ENCODE measurements at regions not wholly inside any gene's neighbourhood (a gene's known extent, or its start where the extent isn't known, plus 50 kb on each side); places are given as distances from the start of the nearest gene placed in this dataset.

DNA sequence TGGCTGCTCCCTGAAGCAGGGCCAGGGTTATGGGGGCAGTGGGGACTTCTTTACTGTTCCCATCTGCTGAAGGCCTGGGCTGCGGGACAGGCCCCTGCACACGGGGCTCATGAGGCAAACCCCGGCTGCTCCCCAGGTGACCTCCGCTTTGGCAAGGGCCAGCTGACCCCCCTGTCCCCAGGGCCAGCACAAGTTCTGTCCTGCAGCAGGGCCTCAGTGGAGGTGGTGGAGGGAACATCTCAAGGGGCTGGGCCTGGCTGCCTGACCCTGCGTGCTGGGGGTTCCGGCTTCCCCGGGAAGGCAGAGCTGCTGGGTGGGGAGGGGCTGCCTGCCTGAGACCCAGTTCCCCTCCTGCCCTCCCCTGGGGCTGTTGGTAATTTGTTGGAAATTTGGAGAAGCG, 67.4 kb upstream of the RNU6ATAC start:
- no peaks in the 10 kb centered on the region for H3K36me3 Mint-ChIP-seq (ENCODE audit: insufficient read depth)
- H3K4me1 Mint-ChIP-seq (ENCODE audit: low read depth in 2 of 2): peaks cover 0 to 3% of the 10 kb centered on the region in 2 donors
- H3K27ac Mint-ChIP-seq: no peak overlapping the region
- H3K9me3 Mint-ChIP-seq: no peaks in the 10 kb centered on the region
- DNase-seq: no peak
- H3K27me3 Mint-ChIP-seq: peaks cover 16 to 55% of the 10 kb centered on the region in 2 donors
- no peak for ATAC-seq (replicated peaks)
- H3K4me3 Mint-ChIP-seq: no peak overlapping the region

DNA sequence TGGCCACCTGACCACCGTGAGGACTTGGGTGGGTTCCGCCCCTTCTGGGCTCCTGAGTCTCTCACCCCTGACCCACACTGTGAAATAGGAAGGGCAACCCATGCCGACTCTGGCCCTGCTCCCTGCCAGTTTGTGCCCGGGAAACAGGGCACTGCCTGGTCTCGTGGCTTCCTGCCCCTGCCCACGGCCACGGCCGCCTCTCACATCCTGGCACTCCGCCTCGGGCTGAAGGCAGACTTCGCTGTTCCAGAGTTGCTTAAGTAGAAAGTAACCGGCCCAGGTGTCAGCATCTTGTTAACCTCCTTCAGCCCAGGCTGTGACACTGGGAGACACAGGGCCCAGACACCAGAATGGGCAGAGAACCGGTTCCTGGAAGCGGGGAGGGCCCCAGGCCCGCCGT, 68.7 kb upstream of the RNU6ATAC start:
- Mint-ChIP-seq H3K4me3 (no peak overlapping the region), H3K9me3 (no peaks in the 10 kb centered on the region), H3K4me1 (ENCODE audit: low read depth in 2 of 2) (peaks cover 0 to 3% of the 10 kb centered on the region in 2 donors), H3K27me3 (peaks cover 16 to 48% of the 10 kb centered on the region in 2 donors), H3K36me3 (ENCODE audit: insufficient read depth) (no peaks in the 10 kb centered on the region), H3K27ac (no peak overlapping the region)
- DNase-seq (no peak), ATAC-seq (replicated peaks) (no peak)

DNA sequence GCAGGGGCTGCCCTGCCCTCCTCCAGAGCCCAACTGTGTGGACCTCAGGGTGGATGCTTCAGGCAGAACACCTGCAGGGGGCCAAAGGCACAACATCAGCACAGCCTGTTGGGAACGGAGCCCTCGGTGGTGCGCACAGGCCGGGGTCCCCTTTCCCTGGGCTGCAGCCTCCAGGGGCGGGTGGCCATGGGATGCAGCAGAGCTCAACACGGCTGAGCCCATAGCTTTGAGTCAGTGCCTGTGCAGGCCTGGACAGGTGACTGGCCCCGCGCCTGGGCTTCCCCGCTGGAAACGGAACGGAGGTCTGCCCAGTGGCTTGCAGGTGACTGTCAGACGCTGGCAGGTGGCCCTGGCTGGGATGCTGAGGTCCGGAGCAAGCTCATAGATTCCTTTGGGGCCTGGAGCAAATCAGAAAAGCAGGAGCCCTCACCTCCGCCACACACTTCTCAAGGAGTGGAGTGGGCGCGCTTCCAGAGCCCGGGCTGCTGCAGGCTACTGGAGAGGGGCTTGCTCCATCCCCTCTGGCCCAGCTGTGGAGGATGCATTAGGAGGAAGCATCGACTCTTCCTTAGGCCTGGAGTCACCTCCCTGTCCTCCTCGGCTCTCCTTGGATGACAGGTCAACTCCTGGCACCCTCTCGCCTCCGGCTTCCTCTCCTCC, 69.8 kb upstream of the RNU6ATAC start:
- Mint-ChIP-seq H3K27ac (no peak overlapping the region), H3K27me3 (peaks cover 16 to 48% of the 10 kb centered on the region in 2 donors), H3K4me3 (no peak overlapping the region), H3K9me3 (no peaks in the 10 kb centered on the region), H3K4me1 (ENCODE audit: low read depth in 2 of 2) (peaks cover 0 to 3% of the 10 kb centered on the region in 2 donors), H3K36me3 (ENCODE audit: insufficient read depth) (no peaks in the 10 kb centered on the region)
- DNase-seq (no peak), ATAC-seq (replicated peaks) (no peak)

DNA sequence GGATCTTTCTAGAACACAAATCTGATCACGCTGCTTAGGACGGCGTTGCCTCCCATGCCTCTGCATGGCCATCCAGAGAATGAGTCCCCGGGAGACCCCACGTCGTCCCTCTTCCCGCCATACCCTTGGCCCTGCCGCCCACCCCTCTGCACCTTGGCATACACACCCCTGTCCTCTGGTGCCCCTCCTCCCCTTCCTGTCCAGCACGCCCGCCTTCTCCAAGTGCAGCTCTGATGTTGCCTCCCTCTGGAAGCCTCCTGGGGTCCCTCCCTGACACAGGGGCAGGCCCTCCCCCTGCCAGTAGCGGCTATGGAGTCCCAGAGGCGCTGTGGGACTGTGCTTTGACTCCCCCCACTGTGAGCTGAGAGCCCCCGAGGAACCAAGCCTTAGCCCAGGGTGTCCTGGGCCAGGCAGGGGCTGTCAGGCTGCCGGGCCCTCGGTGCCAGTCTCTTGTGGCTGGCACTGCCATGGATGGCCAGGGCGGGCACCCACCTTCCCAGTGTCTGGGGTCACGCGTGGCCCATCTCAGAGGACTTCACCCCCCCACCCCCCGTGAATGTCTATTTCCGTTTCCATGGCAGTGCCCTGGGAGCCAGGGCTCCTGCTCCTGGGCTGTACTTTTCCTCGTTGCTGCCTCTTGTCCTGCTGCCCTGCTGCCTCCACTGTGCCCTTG, 70.5 kb upstream of the RNU6ATAC start:
- H3K27me3 Mint-ChIP-seq: peaks cover 17 to 52% of the 10 kb centered on the region in 2 donors
- DNase-seq (no peak), ATAC-seq (replicated peaks) (no peak)
- H3K4me3 Mint-ChIP-seq: no peak overlapping the region
- peaks cover 0 to 3% of the 10 kb centered on the region in 2 donors for H3K4me1 Mint-ChIP-seq (ENCODE audit: low read depth in 2 of 2)
- no peaks in the 10 kb centered on the region for H3K9me3 Mint-ChIP-seq
- H3K36me3 Mint-ChIP-seq (ENCODE audit: insufficient read depth): no peaks in the 10 kb centered on the region
- no peak overlapping the region for H3K27ac Mint-ChIP-seq

DNA sequence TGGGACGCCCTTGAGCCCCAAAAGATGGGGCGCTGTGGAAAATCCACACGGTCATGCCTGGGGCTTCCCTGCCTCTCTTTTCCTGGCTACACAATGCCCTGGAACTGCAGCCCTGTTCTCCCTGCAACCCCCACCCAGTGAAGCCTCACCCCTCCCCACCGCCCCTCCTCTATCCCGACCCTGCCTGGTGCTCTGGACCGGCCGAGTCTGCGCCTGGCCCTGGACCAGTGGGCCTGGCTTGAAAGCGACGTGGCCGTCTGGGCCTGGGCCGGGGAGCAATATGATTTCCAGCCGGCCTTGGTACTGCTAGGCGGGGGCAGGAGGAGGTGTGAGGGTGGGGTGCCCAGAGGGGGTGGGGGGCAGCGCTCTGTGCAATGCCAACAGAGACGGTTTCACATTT, 71.0 kb upstream of the RNU6ATAC start:
- Mint-ChIP-seq H3K27ac (no peak overlapping the region), H3K9me3 (no peaks in the 10 kb centered on the region), H3K4me1 (ENCODE audit: low read depth in 2 of 2) (peaks cover 0 to 3% of the 10 kb centered on the region in 2 donors), H3K4me3 (no peak overlapping the region), H3K27me3 (peaks cover 19 to 52% of the 10 kb centered on the region in 2 donors), H3K36me3 (ENCODE audit: insufficient read depth) (no peaks in the 10 kb centered on the region)
- DNase-seq (no peak), ATAC-seq (replicated peaks) (no peak)

DNA sequence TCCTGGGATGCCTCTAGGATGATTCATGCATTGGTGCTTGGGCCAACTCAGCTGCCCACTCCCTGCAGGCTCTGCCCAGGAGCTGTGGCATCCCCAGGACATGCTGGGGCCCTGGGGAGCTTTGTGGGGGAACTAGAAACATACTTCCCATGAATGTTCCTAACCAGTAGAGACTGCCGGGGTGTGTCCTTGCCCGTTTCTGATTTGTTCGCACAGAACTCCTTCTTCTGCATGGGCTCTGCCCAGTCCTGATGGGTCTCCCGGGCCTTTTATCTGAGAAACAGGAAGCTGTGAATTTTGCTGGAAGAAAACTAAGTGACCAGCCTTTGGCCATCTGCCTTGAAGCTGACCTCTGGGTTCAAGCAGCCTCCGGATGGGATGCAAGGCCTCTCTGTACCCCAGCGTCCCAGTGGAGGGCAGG, 71.6 kb upstream of the RNU6ATAC start:
- Mint-ChIP-seq H3K4me3 (no peak overlapping the region), H3K27ac (no peak overlapping the region), H3K36me3 (ENCODE audit: insufficient read depth) (peaks cover under 1% of the 10 kb centered on the region), H3K4me1 (ENCODE audit: low read depth in 2 of 2) (peaks cover 0 to 3% of the 10 kb centered on the region in 2 donors), H3K9me3 (no peaks in the 10 kb centered on the region), H3K27me3 (peaks cover 20 to 56% of the 10 kb centered on the region in 2 donors)
- ATAC-seq (replicated peaks): no peak
- DNase-seq: no peak

- peaks cover 27 to 62% of the 10 kb centered on the region in 2 donors for H3K27me3 Mint-ChIP-seq
- ATAC-seq (replicated peaks): no peak
These were observed 72.7 kb upstream of the RNU6ATAC start for GRCh38 chr9:134236935-134237629.

DNA sequence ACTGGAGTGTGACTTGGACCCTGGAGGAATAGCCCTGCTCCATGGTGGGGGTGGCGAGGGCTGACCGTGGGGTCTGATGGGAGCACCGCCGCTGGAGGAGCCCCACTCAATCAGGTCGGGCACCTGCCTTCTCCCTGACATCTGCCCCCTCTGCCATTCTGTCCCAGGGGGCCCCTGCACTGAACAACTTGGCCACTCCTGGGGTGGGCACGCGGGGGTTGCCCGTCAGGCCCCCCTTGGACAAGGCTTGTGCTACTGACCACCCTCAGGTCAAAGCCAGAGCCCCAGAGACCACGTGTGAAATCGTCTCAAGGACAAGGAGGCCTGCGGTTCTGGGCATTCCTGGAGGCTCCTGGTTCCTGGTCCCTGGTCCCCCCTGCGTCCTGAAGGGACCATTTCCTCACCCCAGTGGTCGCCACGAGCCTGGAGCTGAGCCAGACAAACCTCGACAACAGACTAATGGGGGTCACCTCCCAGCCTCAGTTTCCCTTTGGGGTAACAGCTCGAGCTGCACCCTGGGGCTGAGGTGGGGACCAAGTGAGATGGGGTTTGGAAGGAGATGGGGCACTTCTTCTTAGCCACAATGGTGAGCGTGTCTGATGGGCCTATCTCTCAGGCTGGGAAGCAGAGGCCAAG, 73.4 kb upstream of the RNU6ATAC start:
- no peak for ATAC-seq (replicated peaks)
- Mint-ChIP-seq H3K9me3 (no peaks in the 10 kb centered on the region), H3K4me3 (no peak overlapping the region), H3K36me3 (ENCODE audit: insufficient read depth) (peaks cover 5% of the 10 kb centered on the region), H3K27me3 (peaks cover 26 to 62% of the 10 kb centered on the region in 2 donors), H3K4me1 (ENCODE audit: low read depth in 2 of 2) (peaks cover 3 to 6% of the 10 kb centered on the region in 2 donors), H3K27ac (no peak overlapping the region)
- no peak for DNase-seq

More at GRCh38 chr9:134236935-134237629, 72.7 kb upstream of the RNU6ATAC start:
- no peak for DNase-seq
- Mint-ChIP-seq H3K9me3 (no peaks in the 10 kb centered on the region), H3K4me1 (ENCODE audit: low read depth in 2 of 2) (peaks cover 0 to 3% of the 10 kb centered on the region in 2 donors), H3K27ac (no peak overlapping the region), H3K36me3 (ENCODE audit: insufficient read depth) (peaks cover 5% of the 10 kb centered on the region), H3K4me3 (no peak overlapping the region)

GRCh38 chr9:134239130-134239903, 75.0 kb upstream of the RNU6ATAC start:
- H3K27me3 Mint-ChIP-seq: peaks cover 31 to 62% of the 10 kb centered on the region in 2 donors
- peaks cover 5% of the 10 kb centered on the region for H3K36me3 Mint-ChIP-seq (ENCODE audit: insufficient read depth)
- no peaks in the 10 kb centered on the region for H3K9me3 Mint-ChIP-seq
- no peak overlapping the region for H3K4me3 Mint-ChIP-seq
- H3K27ac Mint-ChIP-seq: no peak overlapping the region
- no peak for ATAC-seq (replicated peaks)
- H3K4me1 Mint-ChIP-seq (ENCODE audit: low read depth in 2 of 2): peaks cover 10 to 12% of the 10 kb centered on the region in 2 donors
- DNase-seq: no peak

GRCh38 chr9:134239939-134240338, 75.6 kb upstream of the RNU6ATAC start:
- no peak for ATAC-seq (replicated peaks)
- H3K9me3 Mint-ChIP-seq: no peaks in the 10 kb centered on the region
- H3K4me3 Mint-ChIP-seq: no peak overlapping the region
- H3K27me3 Mint-ChIP-seq: peaks cover 37 to 57% of the 10 kb centered on the region in 2 donors
- H3K36me3 Mint-ChIP-seq (ENCODE audit: insufficient read depth): peaks cover 5% of the 10 kb centered on the region
- H3K27ac Mint-ChIP-seq: peak overlapping the region in 1 of 2 donors; percentile 44
- no peak for DNase-seq
- peaks cover 11 to 12% of the 10 kb centered on the region in 2 donors for H3K4me1 Mint-ChIP-seq (ENCODE audit: low read depth in 2 of 2)

GRCh38 chr9:134240361-134240760, 76.0 kb upstream of the RNU6ATAC start:
- Mint-ChIP-seq H3K27me3 (peaks cover 40 to 58% of the 10 kb centered on the region in 2 donors), H3K9me3 (no peaks in the 10 kb centered on the region), H3K4me1 (ENCODE audit: low read depth in 2 of 2) (peaks cover 12 to 14% of the 10 kb centered on the region in 2 donors), H3K4me3 (no peak overlapping the region), H3K27ac (peak overlapping the region in 1 of 2 donors; percentile 44), H3K36me3 (ENCODE audit: insufficient read depth) (peaks cover 5% of the 10 kb centered on the region)
- ATAC-seq (replicated peaks) (no peak), DNase-seq (no peak)

DNA sequence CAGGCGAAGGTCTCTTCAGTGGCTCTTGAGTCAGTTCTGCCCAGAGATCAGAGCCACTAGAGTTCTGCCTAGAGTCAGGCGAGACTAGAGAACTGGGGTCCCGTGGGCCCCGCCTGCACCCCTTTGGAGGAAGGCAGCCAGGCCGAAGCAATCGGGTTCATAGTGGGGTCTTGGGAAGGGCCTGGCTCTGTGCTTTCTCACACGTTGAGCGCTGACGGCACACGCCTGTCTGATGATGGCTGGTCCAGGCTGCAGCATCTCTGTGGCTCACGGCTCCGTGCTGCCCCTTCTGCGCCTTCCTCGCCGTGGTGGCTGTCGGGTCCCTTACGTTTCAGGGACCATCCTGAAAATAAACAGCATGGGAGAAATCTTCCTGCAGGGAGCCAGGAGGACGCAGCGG, 78.3 kb upstream of the RNU6ATAC start:
- Mint-ChIP-seq H3K27ac (no peak overlapping the region), H3K4me1 (ENCODE audit: low read depth in 2 of 2) (peaks cover 12 to 19% of the 10 kb centered on the region in 2 donors), H3K36me3 (ENCODE audit: insufficient read depth) (peaks cover 5% of the 10 kb centered on the region), H3K4me3 (peak overlapping the region in 1 of 2 donors; percentile 8), H3K9me3 (no peaks in the 10 kb centered on the region), H3K27me3 (peaks cover 40 to 59% of the 10 kb centered on the region in 2 donors)
- ATAC-seq (replicated peaks) (no peak), DNase-seq (no peak)

All from effector memory CD8-positive, alpha-beta T cell (primary cell).